ENCODE measurements at regions not wholly inside any gene's neighbourhood (a gene's known extent, or its start where the extent isn't known, plus 50 kb on each side); places are given as distances from the start of the nearest gene placed in this dataset.

DNA sequence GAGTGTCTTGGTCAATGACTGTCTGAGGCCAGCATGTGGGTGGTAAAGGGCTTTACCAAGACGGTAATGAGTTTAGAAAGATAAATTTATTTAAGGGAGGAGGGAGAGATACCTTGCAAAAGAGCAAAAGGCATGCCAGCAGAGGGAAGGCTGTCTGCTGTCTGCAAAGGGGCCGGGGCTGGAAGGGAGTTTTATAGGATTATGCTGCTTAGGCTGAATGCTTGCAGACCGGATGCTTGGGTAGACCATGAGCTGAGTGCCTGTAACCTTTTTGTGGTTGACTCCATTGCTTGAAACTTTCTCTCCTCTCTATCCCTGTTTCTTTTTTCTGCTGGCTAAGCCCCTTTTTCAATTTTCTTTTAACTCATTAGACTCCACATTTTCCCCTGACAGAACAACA is 1543.0 kb downstream of the OTOL1 start:
- H2AFZ ChIP-seq (ENCODE audit: low read length) = no peak overlapping the region
- intact Hi-C loops (cut with micrococcal nuclease; ENCODE audit: unreplicated experiment) = no loop called here
- DNase-seq (ENCODE audit: low spot score) = no peak
- ChIA-PET POLR2A (no interaction called here), CTCF (ENCODE audit: unreplicated experiment) (no interaction called here)
- no peaks in the 10 kb centered on the region for H3K9me2 ChIP-seq (ENCODE audit: insufficient read depth, low read length)
- no peaks in the 10 kb centered on the region for H3K79me2 ChIP-seq (ENCODE audit: insufficient read depth, low read depth, low read length)
- H3K9me3 ChIP-seq (ENCODE audit: low read length) = no peaks in the 10 kb centered on the region
- no peak overlapping the region for H3K4me3 ChIP-seq (ENCODE audit: low read depth, low read length, poor library complexity, severe bottlenecking)
- no peak overlapping the region for H3K4me2 ChIP-seq (ENCODE audit: low read length)
- BruUV-seq (replicated peaks) = no TSS peak
- no peaks in the 10 kb centered on the region for H3K36me3 ChIP-seq (ENCODE audit: insufficient read depth, low read length)
- no peak for TF ChIP-seq EZH2phosphoT487 (IDR thresholded peaks at IDR 0.05; ENCODE audit: borderline replicate concordance, low read depth, low read length)
- TF ChIP-seq, protein P1, sequence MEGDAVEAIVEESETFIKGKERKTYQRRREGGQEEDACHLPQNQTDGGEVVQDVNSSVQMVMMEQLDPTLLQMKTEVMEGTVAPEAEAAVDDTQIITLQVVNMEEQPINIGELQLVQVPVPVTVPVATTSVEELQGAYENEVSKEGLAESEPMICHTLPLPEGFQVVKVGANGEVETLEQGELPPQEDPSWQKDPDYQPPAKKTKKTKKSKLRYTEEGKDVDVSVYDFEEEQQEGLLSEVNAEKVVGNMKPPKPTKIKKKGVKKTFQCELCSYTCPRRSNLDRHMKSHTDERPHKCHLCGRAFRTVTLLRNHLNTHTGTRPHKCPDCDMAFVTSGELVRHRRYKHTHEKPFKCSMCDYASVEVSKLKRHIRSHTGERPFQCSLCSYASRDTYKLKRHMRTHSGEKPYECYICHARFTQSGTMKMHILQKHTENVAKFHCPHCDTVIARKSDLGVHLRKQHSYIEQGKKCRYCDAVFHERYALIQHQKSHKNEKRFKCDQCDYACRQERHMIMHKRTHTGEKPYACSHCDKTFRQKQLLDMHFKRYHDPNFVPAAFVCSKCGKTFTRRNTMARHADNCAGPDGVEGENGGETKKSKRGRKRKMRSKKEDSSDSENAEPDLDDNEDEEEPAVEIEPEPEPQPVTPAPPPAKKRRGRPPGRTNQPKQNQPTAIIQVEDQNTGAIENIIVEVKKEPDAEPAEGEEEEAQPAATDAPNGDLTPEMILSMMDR (conservative IDR thresholded peaks at IDR 0.05; ENCODE audit: low read length) = no peak
- no peaks in the 10 kb centered on the region for H3K4me1 ChIP-seq (ENCODE audit: insufficient read depth, low read length, poor library complexity, severe bottlenecking)
- H4K20me1 ChIP-seq (ENCODE audit: insufficient read depth, low read length) = no peaks in the 10 kb centered on the region
- no peak overlapping the region for H3K27ac ChIP-seq (ENCODE audit: low read depth, low read length, poor library complexity, severe bottlenecking)

- ChIA-PET CTCF (ENCODE audit: unreplicated experiment) (no interaction called here), POLR2A (no interaction called here)
- Histone ChIP-seq H3K4me3 (ENCODE audit: low read depth, low read length, poor library complexity, severe bottlenecking) (no peak overlapping the region), H3K9me2 (ENCODE audit: insufficient read depth, low read length) (no peaks in the 10 kb centered on the region), H3K4me2 (ENCODE audit: low read length) (no peak overlapping the region), H3K27ac (ENCODE audit: low read depth, low read length, poor library complexity, severe bottlenecking) (no peak overlapping the region), H3K79me2 (ENCODE audit: insufficient read depth, low read depth, low read length) (no peaks in the 10 kb centered on the region), H2AFZ (ENCODE audit: low read length) (no peak overlapping the region), H3K36me3 (ENCODE audit: insufficient read depth, low read length) (no peaks in the 10 kb centered on the region), H4K20me1 (ENCODE audit: insufficient read depth, low read length) (no peaks in the 10 kb centered on the region), H3K4me1 (ENCODE audit: insufficient read depth, low read length, poor library complexity, severe bottlenecking) (no peaks in the 10 kb centered on the region), H3K9me3 (ENCODE audit: low read length) (no peaks in the 10 kb centered on the region)
- intact Hi-C loops (cut with micrococcal nuclease; ENCODE audit: unreplicated experiment) = no loop called here
- TF ChIP-seq EZH2phosphoT487 (IDR thresholded peaks at IDR 0.05; ENCODE audit: borderline replicate concordance, low read depth, low read length) = no peak
- TF ChIP-seq, protein P1 (conservative IDR thresholded peaks at IDR 0.05; ENCODE audit: low read length) = no peak
- DNase-seq (ENCODE audit: low spot score) = no peak
- BruUV-seq (replicated peaks) = no TSS peak
These were observed 1546.5 kb downstream of the OTOL1 start for GRCh38 chr3:163043074-163043473.

DNA sequence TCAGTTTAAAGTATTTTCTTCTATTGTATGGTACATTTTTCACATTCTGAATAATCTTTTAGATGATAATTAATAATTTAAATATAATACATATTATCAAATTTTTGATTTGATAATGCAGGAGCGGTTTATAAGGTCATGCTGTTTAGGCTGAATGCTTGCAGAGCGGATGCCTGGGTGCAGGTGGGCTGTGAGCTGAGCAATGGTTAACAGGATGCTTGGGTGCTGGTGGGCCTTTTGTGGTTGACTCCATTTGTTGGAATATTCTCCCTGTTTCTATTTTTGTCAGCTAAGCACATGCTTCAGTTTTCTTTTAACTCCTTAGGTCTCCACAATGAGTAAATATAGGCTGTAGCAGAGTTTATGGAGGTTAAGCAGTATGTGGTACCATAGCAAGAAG is 1549.3 kb downstream of the OTOL1 start:
- Histone ChIP-seq H3K4me2 (ENCODE audit: low read length) (no peak overlapping the region), H3K79me2 (ENCODE audit: insufficient read depth, low read depth, low read length) (no peaks in the 10 kb centered on the region), H3K36me3 (ENCODE audit: insufficient read depth, low read length) (no peaks in the 10 kb centered on the region), H3K9me2 (ENCODE audit: insufficient read depth, low read length) (no peaks in the 10 kb centered on the region), H2AFZ (ENCODE audit: low read length) (no peak overlapping the region), H4K20me1 (ENCODE audit: insufficient read depth, low read length) (no peaks in the 10 kb centered on the region), H3K27ac (ENCODE audit: low read depth, low read length, poor library complexity, severe bottlenecking) (no peak overlapping the region), H3K4me3 (ENCODE audit: low read depth, low read length, poor library complexity, severe bottlenecking) (no peak overlapping the region), H3K9me3 (ENCODE audit: low read length) (no peaks in the 10 kb centered on the region), H3K4me1 (ENCODE audit: insufficient read depth, low read length, poor library complexity, severe bottlenecking) (no peaks in the 10 kb centered on the region)
- ChIA-PET CTCF (ENCODE audit: unreplicated experiment) (no interaction called here), POLR2A (no interaction called here)
- no peak for DNase-seq (ENCODE audit: low spot score)
- TF ChIP-seq, protein P1 (conservative IDR thresholded peaks at IDR 0.05; ENCODE audit: low read length) = no peak
- TF ChIP-seq EZH2phosphoT487 (IDR thresholded peaks at IDR 0.05; ENCODE audit: borderline replicate concordance, low read depth, low read length) = no peak
- no TSS peak for BruUV-seq (replicated peaks)
- intact Hi-C loops (cut with micrococcal nuclease; ENCODE audit: unreplicated experiment) = no loop called here

Measured in OCI-LY7 (cell line).